Suprapubic skin (tissue), 4 donors: ENCODE measurements at regions not wholly inside any gene's neighbourhood (a gene's known extent, or its start where the extent isn't known, plus 50 kb on each side); places are given as distances from the start of the nearest gene placed in this dataset.

ENCODE experiments used
- CTCF ChIP-seq, 2 donors: fragments of 200-600 bp in 1 of 2; fragments of 450-650 bp in 1 of 2; sonication (generic) in 1 of 2; IDR thresholded peaks; one replicate each; pipeline ENCODE4 v1.5.1; 2016 to 2019; ENCODE audit warnings: antibody characterized with exemption in 2 of 2, mild to moderate bottlenecking in 1 of 2, moderate library complexity in 1 of 2
- EP300 ChIP-seq: sonication (generic); formaldehyde crosslinking; IDR thresholded peaks from one replicate; pipeline ENCODE4 v1.6.1; 2017; ENCODE audit warnings: antibody characterized with exemption
- POLR2A ChIP-seq, 2 donors: fragments of 450-650 bp; IDR thresholded peaks; one replicate each; pipeline ENCODE4 v1.6.1; 2017; ENCODE audit warnings: antibody characterized with exemption in 2 of 2, mild to moderate bottlenecking in 2 of 2, moderate library complexity in 2 of 2
- POLR2AphosphoS5 ChIP-seq, 3 donors: sonication (generic); formaldehyde crosslinking; IDR thresholded peaks; one replicate each; pipeline ENCODE4 v1.6.1; 2017; ENCODE audit warnings: antibody characterized with exemption in 3 of 3

GRCh38 chr12:116661341-116661740 is 76.5 kb downstream of the SPRING1 start:
- no peak for TF ChIP-seq CTCF (IDR thresholded peaks at IDR 0.05)
- no peak for TF ChIP-seq POLR2AphosphoS5 (IDR thresholded peaks at IDR 0.05)
- no peak for TF ChIP-seq POLR2A (IDR thresholded peaks at IDR 0.05)
- TF ChIP-seq EP300: no peak
